Stimulated activated CD4-positive, alpha-beta T cell treated with anti-CD3 and anti-CD28 coated beads, Interleukin-1b, Interleukin-23, amount 100 ng/mL, for 24 hours (primary cell): ENCODE measurements at regions not wholly inside any gene's neighbourhood (a gene's known extent, or its start where the extent isn't known, plus 50 kb on each side); places are given as distances from the start of the nearest gene placed in this dataset.
"Not testable (repeated sequence)": the region's sequence is repeated elsewhere in the genome, so short reads cannot be mapped to it uniquely, and the experiment has no call there.

Experiments used
- DNase-seq, 4 experiments: peaks; one replicate each; pipeline ENCODE4 v3.0.0-alpha.2; 2020; ENCODE audit warnings: low read depth in 4 of 4, low spot score in 1 of 4

DNA sequence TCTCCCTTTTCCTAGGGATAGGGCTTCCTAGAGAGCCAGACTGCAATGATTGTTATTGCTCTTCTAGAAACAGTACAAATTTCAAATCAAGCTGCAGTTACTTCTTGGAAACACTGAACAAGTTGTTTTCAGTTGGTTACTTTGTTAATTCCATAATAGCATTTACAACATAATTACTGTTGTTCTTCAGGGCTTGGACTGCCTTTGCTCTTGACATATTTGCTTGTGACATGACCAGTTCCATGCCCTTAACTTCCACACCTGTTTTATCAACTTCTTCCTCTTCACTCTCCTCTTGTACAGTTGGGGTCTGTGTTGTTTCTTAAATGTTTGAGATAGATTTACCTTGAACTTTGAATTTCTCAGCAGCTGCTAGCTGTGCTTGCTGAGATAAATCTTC lies 104.4 kb downstream of the SEC23IP start:
- no peak for DNase-seq

GRCh38 chr10:119997429-119997828 lies 104.9 kb downstream of the SEC23IP start:
- no peak for DNase-seq

GRCh38 chr10:120002785-120003184 lies 110.3 kb downstream of the SEC23IP start:
- DNase-seq: no peak

- DNase-seq: no peak
Observed at GRCh38 chr10:120005207-120006201, 113.0 kb downstream of the SEC23IP start.

GRCh38 chr10:120007261-120007660 lies 114.7 kb downstream of the SEC23IP start:
- DNase-seq: no peak

DNA sequence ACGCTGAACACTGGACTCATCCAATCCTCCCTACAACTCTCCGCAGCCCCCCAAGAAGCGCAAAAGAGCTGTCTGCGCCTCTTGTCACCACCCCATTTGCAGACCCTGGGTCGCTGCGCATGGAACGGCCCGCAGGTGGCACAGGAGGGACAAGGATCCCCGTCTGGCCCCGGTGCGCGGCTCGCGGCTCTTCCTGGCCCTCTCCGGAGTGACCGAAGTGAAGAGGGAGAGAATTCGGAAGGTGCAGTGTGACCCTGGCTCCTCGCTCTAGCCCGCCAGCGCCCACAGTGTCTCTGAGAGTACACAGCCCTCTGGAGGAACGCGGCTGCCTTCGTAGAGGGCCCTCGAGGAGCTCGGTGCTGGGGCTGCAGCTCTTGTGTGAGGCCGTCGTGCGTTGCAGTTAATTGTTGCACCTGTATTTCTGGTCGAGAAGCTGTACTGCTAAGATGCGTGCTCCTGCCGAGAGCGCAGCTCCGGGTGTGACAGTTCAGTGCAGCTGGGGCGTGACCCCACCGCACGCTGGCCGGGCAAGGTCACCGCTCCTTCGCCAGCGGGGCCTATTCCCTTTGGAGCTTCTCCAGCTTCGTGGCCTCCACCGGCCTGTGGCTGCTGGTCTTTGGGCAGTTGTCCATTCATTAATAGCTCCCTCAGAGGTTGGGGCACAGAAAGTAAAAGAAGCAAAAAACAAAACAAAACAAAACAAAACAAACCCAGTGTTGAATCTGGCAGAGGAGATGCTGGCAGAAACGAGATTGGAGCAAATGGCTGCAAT lies 119.0 kb downstream of the SEC23IP start:
- DNase-seq: no peak

- no peak for DNase-seq
Observed at GRCh38 chr10:120012131-120012400, 119.5 kb downstream of the SEC23IP start.

DNA sequence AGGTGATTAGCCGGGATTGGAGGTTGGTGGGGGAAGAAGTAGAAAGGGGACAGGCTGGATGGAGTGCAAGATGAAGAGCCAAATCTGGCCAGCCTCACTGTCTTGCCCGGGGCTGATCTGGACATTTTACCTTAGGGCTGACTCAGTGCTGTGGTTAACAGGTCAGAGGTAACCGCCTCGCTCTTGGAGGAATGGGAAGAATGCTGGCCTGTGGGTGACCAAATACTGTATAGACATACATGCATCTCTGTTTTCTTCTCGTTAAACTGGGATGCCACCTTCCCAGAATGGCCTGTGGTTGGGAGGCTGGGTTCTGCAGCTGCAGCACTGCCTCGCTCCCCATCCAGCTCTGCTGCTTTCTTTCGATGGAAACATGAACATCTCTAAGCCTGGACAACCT lies 120.0 kb downstream of the SEC23IP start:
- no peak for DNase-seq

GRCh38 chr10:120014031-120014430 lies 121.5 kb downstream of the SEC23IP start:
- DNase-seq: no peak

DNA sequence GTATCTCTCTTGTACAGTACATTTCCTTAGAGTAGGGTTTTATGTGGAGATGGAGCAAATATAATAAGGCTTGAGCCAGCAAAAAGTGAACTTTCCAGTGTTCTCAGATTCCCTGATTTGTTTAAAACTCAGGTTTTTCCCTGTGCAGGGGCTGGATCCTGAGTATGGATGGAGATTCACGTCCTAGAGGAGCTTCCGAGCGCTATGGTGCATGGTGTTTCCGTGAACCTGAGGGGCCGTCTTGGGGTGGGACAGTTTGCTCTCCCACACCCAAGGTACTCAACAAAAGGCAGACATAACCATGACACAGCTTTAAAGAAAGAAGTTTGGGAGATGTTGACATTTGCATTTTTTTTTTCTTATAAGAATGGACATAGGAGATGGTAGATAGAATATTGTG lies 122.5 kb downstream of the SEC23IP start:
- no peak for DNase-seq

GRCh38 chr10:120016906-120017305 lies 124.4 kb downstream of the SEC23IP start:
- no peak for DNase-seq

DNA sequence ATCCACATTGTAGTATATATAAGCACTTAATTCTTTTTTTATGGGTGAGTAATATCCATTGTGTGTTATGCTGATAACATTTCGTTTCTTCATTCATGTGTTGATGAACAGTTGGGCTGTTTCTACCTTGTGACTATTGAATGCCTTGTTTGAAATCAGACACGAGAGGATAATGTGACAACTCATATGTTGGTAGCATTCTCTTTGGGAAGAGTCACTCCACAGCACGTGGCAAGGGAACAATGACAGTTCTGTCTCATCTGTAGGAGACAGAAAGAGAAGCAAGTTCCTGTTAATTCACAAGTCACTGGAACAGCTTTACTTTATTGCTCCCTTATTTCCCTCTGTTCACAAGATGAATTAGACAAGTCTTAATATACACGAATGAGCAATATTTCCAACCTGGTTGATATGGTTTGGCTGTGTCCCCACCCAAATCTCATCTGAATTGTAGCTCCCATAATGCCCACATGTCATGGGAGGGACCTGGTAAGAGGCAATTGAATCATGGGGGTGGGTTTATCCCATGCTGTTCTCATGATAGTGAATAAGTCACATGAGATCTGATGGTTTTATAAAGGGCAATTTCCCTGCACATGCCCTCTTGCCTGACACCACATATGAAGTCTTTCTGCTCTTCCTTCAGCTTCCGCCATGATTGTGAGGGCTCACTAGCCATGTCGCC lies 125.3 kb downstream of the SEC23IP start:
- no peak for DNase-seq

DNA sequence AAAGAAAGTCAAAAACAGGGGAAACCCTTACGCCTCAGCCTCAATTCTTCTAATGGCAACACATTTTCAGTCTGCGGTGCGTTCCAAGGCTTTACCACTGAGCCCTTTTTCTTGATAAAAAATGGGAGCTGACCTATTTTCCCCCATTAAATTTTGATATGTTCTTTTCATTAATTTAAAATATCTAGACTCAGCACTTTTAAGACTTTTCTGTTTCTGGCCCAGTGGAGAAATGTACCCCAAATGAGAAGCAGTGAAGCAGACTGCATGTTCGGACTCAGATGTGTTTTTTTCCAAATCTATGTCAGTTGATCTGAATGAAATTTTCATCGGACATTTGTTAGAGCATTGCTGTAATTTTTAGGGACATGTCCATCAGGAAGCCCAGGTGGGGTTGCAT lies 126.2 kb downstream of the SEC23IP start:
- DNase-seq: no peak

DNA sequence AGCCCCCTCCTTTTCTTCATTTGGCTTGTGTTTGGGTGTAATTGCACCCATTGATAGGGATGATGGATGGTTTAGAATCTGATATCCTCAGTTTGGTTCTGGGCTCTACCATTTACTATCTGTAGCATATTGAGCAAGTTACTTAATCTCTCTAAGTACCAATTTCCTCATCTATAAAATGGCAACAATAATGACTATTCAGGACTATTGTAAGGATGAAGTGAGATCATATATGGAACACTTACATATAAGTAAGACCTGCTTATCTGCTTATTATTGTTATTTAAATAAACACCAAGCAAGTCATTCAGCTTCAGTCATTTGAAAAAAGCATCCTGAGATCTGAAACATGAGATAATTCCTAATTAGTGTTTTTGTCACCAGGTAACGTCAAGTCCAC lies 127.0 kb downstream of the SEC23IP start:
- no peak for DNase-seq

DNA sequence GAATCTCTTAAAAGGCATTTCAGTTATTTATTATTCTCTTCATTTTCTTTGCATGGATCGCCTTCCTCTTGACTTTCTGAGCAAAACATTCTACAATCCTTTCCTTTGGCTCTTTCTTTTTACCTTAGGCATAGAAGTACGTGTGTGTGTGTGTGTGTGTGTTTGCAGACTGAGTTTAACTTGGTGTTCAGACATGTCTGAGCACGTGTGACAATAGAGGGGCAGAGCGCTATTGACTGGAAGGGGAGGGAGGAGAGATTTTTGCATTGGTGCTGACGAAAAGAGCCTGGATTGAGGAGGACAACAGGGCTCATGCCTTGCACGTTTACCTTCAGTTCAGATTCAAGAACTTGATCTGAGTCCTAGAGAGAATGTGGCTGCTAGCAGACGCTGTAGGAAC lies 129.8 kb downstream of the SEC23IP start:
- DNase-seq: no peak

DNA sequence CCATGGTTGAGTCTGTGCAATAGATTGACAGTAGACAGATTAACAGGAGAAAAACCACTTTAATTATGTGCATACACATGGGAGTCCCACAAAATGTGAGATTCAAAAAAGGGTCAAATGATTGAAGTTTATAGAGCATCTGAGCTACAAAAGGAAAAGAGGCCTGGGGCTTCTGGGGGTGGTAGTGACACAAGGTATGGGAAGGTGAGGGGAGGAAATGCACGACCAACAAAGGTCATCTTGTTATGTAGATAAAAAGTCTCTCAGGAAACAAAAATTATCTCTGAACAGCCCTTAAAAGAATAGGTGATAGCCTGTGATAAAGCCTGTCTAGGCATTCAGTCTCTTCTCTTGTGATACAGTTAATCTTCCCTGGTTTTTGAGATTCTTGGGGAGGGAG lies 141.7 kb downstream of the SEC23IP start:
- no peak for DNase-seq

GRCh38 chr10:120039046-120039445 lies 146.5 kb downstream of the SEC23IP start:
- DNase-seq: no peak

DNA sequence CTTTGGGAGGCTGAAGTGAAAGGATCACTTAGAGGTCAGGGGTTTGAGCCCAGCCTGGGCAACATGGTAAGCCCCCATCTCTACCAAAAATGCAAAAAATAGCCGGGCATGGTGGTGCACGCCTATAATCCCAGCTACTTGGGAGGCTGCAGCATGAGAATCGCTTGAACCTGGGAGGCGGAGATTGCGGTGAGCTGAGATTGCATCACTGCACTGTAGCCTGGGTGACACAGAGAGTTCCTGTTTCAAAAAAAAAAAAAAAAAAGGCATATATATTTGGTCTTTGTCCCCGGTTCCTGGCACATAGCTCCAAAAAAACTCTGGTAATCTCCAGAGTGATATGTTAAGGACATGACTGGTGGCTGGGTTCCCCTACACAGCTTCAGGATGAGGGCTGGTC lies 147.3 kb downstream of the SEC23IP start:
- no peak for DNase-seq

- no peak for DNase-seq
Observed at GRCh38 chr10:120041807-120042559, 149.5 kb downstream of the SEC23IP start.

GRCh38 chr10:120042705-120043104 lies 150.2 kb downstream of the SEC23IP start:
- no peak for DNase-seq

- not testable (repeated sequence) for DNase-seq
Observed at GRCh38 chr10:120047373-120047772, 154.8 kb downstream of the SEC23IP start.
